A549 (cell line): ENCODE measurements at regions not wholly inside any gene's neighbourhood (a gene's known extent, or its start where the extent isn't known, plus 50 kb on each side); places are given as distances from the start of the nearest gene placed in this dataset.

Experiments used
- ATAC-seq, 2 experiments: fragments of 200-7000 bp in 1 of 2; fragments of >200 bp in 1 of 2; cut with Nextera tagmentation in 1 of 2; cut with Tn5 transposase in 1 of 2; 3 replicates each; pipeline versions ENCODE4 v1.8.0 to v1.9.1; 2018 to 2020; ENCODE audit warnings: mild to moderate bottlenecking in 1 of 2, moderate library complexity in 1 of 2
- CTCF ChIA-PET: fragments of 300-600 bp; sonication (Branson Sonifier 250); formaldehyde crosslinking; extraction: SDS; loops from one replicate; lab custom pipeline; 2021; ENCODE audit warnings: antibody characterized with exemption, inconsistent platforms; lab: Yijun Ruan, JAX
- POLR2A ChIA-PET: fragments of 350-600 bp; formaldehyde crosslinking; extraction: SDS; loops from one replicate; lab custom pipeline; 2021; ENCODE audit warnings: antibody characterized with exemption, inconsistent platforms; lab: Yijun Ruan, JAX
- DNase-seq, 2 experiments: peaks; one replicate each; pipeline versions ENCODE4 v3.0.0 to v3.0.0-alpha.2; 2011 to 2016; ENCODE audit warnings: low read depth in 1 of 2, low spot score in 1 of 2
- FAIRE-seq: peaks from 2 replicates; lab custom pipeline; 2011; peaks lifted over from hg19 to GRCh38; lab: Jason Lieb, UNC
- H3K27ac ChIP-seq, 2 experiments: fragments of >200 bp; sonication (Bioruptor Twin); formaldehyde crosslinking; 3 replicates each; pipeline ENCODE4 v1.5.1; 2016 to 2017
- H3K4me1 ChIP-seq: fragments of >200 bp; sonication (Bioruptor Twin); formaldehyde crosslinking; 3 replicates; pipeline ENCODE4 v1.6.1; 2016
- H3K4me2 ChIP-seq: fragments of >200 bp; sonication (Bioruptor Twin); formaldehyde crosslinking; 3 replicates; pipeline ENCODE4 v1.6.1; 2016
- H3K4me3 ChIP-seq: fragments of >200 bp; sonication (Bioruptor Twin); formaldehyde crosslinking; 3 replicates; pipeline ENCODE4 v1.5.1; 2016
- H3K9me3 ChIP-seq: fragments of >200 bp; sonication (Bioruptor Twin); formaldehyde crosslinking; 3 replicates; pipeline ENCODE4 v1.6.1; 2016
- CBX8 ChIP-seq: fragments of 200-600 bp; sonication (generic); IDR thresholded peaks from 2 replicates; pipeline ENCODE4 v1.6.1; 2016
- CEBPB ChIP-seq, 2 experiments: fragments of >200 bp in 1 of 2; sonication (Bioruptor Twin) in 1 of 2; formaldehyde crosslinking in 1 of 2; IDR thresholded peaks; 2 replicates each; pipeline ENCODE4 v1.6.1; 2012 to 2016
- EHMT2 ChIP-seq: fragments of 200-600 bp; sonication (generic); IDR thresholded peaks from 2 replicates; pipeline ENCODE4 v1.6.1; 2016; ENCODE audit warnings: antibody characterized with exemption, low read depth, mild to moderate bottlenecking, moderate library complexity
- EP300 ChIP-seq, 2 experiments: fragments of >200 bp; sonication (Bioruptor Twin); formaldehyde crosslinking; IDR thresholded peaks; 2 replicates in 1 of 2; 3 replicates in 1 of 2; pipeline ENCODE4 v1.6.1; 2016 to 2017
- FOSL2 ChIP-seq, 2 experiments: fragments of 450-650 bp in 1 of 2; fragments of >200 bp in 1 of 2; sonication (Bioruptor Twin) in 1 of 2; formaldehyde crosslinking; IDR thresholded peaks; 2 replicates each; pipeline versions ENCODE4 v1.5.0 to v1.6.1; 2016 to 2020; ENCODE audit warnings: mild to moderate bottlenecking in 1 of 2, moderate library complexity in 1 of 2
- FOXS1 ChIP-seq: fragments of 250-450 bp; sonication (Bioruptor Pico); IDR thresholded peaks from 2 replicates; pipeline ENCODE4 v1.5.0; 2020; ENCODE audit warnings: mild to moderate bottlenecking, moderate library complexity
- GATA3 ChIP-seq: IDR thresholded peaks from 2 replicates; pipeline ENCODE4 v1.6.1; 2012; ENCODE audit warnings: borderline replicate concordance
- HEYL ChIP-seq: fragments of 250-450 bp; sonication (Bioruptor Pico); IDR thresholded peaks from 2 replicates; pipeline ENCODE4 v1.8.0; 2021; ENCODE audit warnings: mild to moderate bottlenecking, moderate library complexity
- HOXA7 ChIP-seq: fragments of 250-450 bp; sonication (Bioruptor Pico); IDR thresholded peaks from 2 replicates; pipeline ENCODE4 v1.5.0; 2020; ENCODE audit warnings: mild to moderate bottlenecking, moderate library complexity
- KDM1A ChIP-seq: fragments of 200-600 bp; sonication (generic); IDR thresholded peaks from 2 replicates; pipeline ENCODE4 v1.6.1; 2016; ENCODE audit warnings: low read depth, mild to moderate bottlenecking
- MAFK ChIP-seq: fragments of 450-650 bp; IDR thresholded peaks from 2 replicates; pipeline ENCODE4 v1.6.1; 2014; ENCODE audit not compliant: partially characterized antibody
- MAZ ChIP-seq: fragments of 150-350 bp; IDR thresholded peaks from 2 replicates; pipeline ENCODE4 v1.6.1; 2014; ENCODE audit warnings: antibody characterized with exemption, low read depth, low read length, borderline replicate concordance
- NFE2L2 ChIP-seq: fragments of 150-350 bp; conservative IDR thresholded peaks from 2 replicates; pipeline ENCODE4 v1.6.1; 2014; ENCODE audit warnings: low read length
- NPAS2 ChIP-seq: fragments of 250-450 bp; sonication (Bioruptor Pico); IDR thresholded peaks from 2 replicates; pipeline ENCODE4 v1.8.0; 2022; ENCODE audit warnings: mild to moderate bottlenecking, moderate library complexity, borderline replicate concordance
- PHF8 ChIP-seq: fragments of 200-600 bp; sonication (generic); IDR thresholded peaks from 2 replicates; pipeline ENCODE4 v1.6.1; 2016; ENCODE audit warnings: low read depth, mild to moderate bottlenecking, antibody characterized with exemption, moderate library complexity, borderline replicate concordance
- POLR2A ChIP-seq: IDR thresholded peaks from 2 replicates; pipeline ENCODE4 v1.6.1; 2012; ENCODE audit warnings: mild to moderate bottlenecking, low read length
- POLR2AphosphoS2 ChIP-seq: conservative IDR thresholded peaks from 2 replicates; pipeline ENCODE4 v1.6.1; 2012; ENCODE audit warnings: low read length, improper control_type of control experiment, inconsistent platforms
- RAD21 ChIP-seq, 2 experiments: fragments of >200 bp in 1 of 2; sonication (Bioruptor Twin) in 1 of 2; formaldehyde crosslinking in 1 of 2; IDR thresholded peaks in 1 of 2; conservative IDR thresholded peaks in 1 of 2; 2 replicates in 1 of 2; 3 replicates in 1 of 2; pipeline ENCODE4 v1.6.1; 2012 to 2018; ENCODE audit warnings: inconsistent platforms in 1 of 2
- RARB ChIP-seq: fragments of 250-450 bp; sonication (Bioruptor Pico); IDR thresholded peaks from 2 replicates; pipeline ENCODE4 v1.8.0; 2021; ENCODE audit warnings: mild to moderate bottlenecking, moderate library complexity
- RCOR1 ChIP-seq: fragments of 150-350 bp; IDR thresholded peaks from 2 replicates; pipeline ENCODE4 v1.6.1; 2014; ENCODE audit warnings: antibody characterized with exemption, low read length, low read depth
- RNF2 ChIP-seq: fragments of 200-600 bp; sonication (generic); IDR thresholded peaks from 2 replicates; pipeline ENCODE4 v1.6.1; 2016; ENCODE audit warnings: low read depth, mild to moderate bottlenecking, antibody characterized with exemption, moderate library complexity, borderline replicate concordance
- SMC3 ChIP-seq: fragments of >200 bp; sonication (Bioruptor Twin); formaldehyde crosslinking; IDR thresholded peaks from 3 replicates; pipeline ENCODE4 v1.6.1; 2018; ENCODE audit warnings: inconsistent platforms
- SREBF2 ChIP-seq: fragments of 450-650 bp; IDR thresholded peaks from 2 replicates; pipeline ENCODE4 v1.6.1; 2014; ENCODE audit warnings: mild to moderate bottlenecking, moderate library complexity
- TFCP2L1 ChIP-seq: fragments of 250-450 bp; sonication (Bioruptor Pico); IDR thresholded peaks from 2 replicates; pipeline ENCODE4 v1.5.0; 2021; ENCODE audit warnings: mild to moderate bottlenecking
- WGBS: methylation state at CpG from one replicate; pipeline ENCODE4 v1.1.6; 2017; ENCODE audit errors: missing lambda C conversion rate; 5-methylcytosine and 5-hydroxymethylcytosine counted together
- TF ChIP-seq, protein P1 (sequence below): IDR thresholded peaks from 2 replicates; pipeline ENCODE4 v1.6.1; 2012; ENCODE audit warnings: low read depth, borderline replicate concordance
- TF ChIP-seq, protein P2 (sequence below): fragments of 250-450 bp; sonication (Bioruptor Pico); IDR thresholded peaks from 2 replicates; pipeline ENCODE4 v1.5.0; 2020; ENCODE audit warnings: low read depth, mild to moderate bottlenecking, moderate library complexity
- TF ChIP-seq, protein P3 (sequence below): fragments of >200 bp; sonication (Bioruptor Twin); formaldehyde crosslinking; IDR thresholded peaks from 2 replicates; pipeline ENCODE4 v1.6.1; 2016
- TF ChIP-seq, protein P4 (sequence below): IDR thresholded peaks from 2 replicates; pipeline ENCODE4 v1.6.1; 2012
- TF ChIP-seq, protein P5 (sequence below): fragments of 150-350 bp; IDR thresholded peaks from 2 replicates; pipeline ENCODE4 v1.6.1; 2014; ENCODE audit warnings: low read depth, mild to moderate bottlenecking, low read length

DNA sequence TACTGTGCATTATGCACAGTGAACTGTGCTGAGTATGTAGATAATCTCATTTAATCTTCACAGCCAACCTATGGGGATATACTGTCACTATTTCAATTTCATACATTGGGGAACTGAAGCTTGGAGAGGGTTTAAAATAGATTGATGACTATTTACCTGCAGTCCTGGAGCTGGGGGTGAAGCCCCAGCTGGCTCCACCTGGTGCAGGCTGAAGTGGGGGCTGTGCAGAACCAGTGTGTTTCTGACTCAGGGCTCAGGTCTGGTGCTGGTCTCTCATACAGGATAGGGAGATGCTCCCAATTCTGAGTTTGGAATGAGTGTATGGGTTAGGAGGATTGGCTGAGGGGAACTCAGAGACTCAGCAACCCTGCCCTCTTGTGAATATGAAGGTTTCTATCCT is 176.1 kb upstream of the CEP162 start:
- CTCF ChIA-PET, result no interaction called here
- Histone ChIP-seq H3K4me1 (no peaks in the 10 kb centered on the region), H3K9me3 (no peaks in the 10 kb centered on the region), H3K4me2 (no peak overlapping the region), H3K4me3 (no peak overlapping the region), H3K27ac (no peak overlapping the region)
- no peak for ATAC-seq
- no peak for DNase-seq
- TF ChIP-seq, protein P1, sequence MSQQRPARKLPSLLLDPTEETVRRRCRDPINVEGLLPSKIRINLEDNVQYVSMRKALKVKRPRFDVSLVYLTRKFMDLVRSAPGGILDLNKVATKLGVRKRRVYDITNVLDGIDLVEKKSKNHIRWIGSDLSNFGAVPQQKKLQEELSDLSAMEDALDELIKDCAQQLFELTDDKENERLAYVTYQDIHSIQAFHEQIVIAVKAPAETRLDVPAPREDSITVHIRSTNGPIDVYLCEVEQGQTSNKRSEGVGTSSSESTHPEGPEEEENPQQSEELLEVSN, result no peak
- TF ChIP-seq POLR2A (no peak), RNF2 (no peak), CBX8 (no peak), HEYL (CRISPR knock-in tag) (no peak), CEBPB (IDR thresholded peaks at IDR 0.05) (no peak), PHF8 (no peak), MAFK (no peak), NFE2L2 (no peak), POLR2AphosphoS2 (no peak), SREBF2 (no peak), GATA3 (no peak)
- POLR2A ChIA-PET, result no interaction called here
- FAIRE-seq, result no peak

DNA sequence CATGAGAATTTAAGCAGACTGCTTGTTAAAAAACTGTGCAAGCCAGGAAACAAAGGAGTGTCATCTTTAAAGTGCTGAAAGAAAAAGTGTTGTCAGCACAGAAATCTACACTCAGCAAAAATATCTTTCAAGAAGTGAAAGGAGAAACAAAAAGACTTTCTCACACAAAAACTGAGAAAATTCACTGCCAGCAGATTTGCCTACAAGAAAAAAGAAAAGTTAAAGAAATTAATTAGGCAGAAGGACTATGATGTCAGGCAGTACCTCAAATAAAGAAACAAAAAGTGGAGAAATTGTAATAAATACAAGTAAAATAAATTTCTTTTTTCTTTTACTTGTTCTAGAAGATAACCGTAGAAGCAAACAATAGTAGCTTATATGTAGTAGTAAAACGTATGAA is 171.6 kb upstream of the CEP162 start:
- FAIRE-seq, result no peak
- H3K9me3 ChIP-seq, result no peaks in the 10 kb centered on the region

DNA sequence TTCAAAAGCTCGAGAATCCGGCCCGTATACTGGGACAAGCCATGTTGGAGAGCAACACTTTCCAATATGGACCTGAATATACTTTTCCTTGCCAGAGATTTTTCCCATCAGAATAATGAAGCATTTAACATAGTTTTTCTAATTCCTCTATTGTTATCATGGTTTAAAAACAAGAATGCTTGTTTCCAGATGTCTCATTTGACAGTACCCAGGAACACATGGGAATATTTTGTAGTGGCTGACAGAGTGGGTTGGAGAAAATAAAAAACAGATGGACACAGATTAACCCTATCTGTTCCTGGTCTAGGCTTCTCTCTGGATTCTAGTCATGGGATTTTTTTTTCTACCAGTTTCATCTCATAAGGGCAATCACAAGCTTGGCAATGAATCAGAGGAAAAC is 164.8 kb upstream of the CEP162 start:
- Histone ChIP-seq H3K4me3 (no peak overlapping the region), H3K4me2 (no peak overlapping the region), H3K4me1 (no peaks in the 10 kb centered on the region), H3K27ac (no peak overlapping the region), H3K9me3 (no peaks in the 10 kb centered on the region)
- POLR2A ChIA-PET, result no interaction called here
- no peak for TF ChIP-seq CBX8
- ATAC-seq (no peak), DNase-seq (no peak), FAIRE-seq (no peak)
- WGBS, result 65% methylated on average over 3 of the region's 3 CpGs
- CTCF ChIA-PET, result no interaction called here

More for the DNA sequence above, 171.6 kb upstream of the CEP162 start:
- no peaks in the 10 kb centered on the region for H3K4me1 ChIP-seq
- CTCF ChIA-PET, result no interaction called here
- no peak overlapping the region for H3K27ac ChIP-seq
- no peak overlapping the region for H3K4me2 ChIP-seq
- WGBS, result 78% methylated on average over 2 of the region's 2 CpGs
- DNase-seq (no peak), ATAC-seq (no peak)
- no peak overlapping the region for H3K4me3 ChIP-seq
- POLR2A ChIA-PET, result no interaction called here
- TF ChIP-seq, protein P2, sequence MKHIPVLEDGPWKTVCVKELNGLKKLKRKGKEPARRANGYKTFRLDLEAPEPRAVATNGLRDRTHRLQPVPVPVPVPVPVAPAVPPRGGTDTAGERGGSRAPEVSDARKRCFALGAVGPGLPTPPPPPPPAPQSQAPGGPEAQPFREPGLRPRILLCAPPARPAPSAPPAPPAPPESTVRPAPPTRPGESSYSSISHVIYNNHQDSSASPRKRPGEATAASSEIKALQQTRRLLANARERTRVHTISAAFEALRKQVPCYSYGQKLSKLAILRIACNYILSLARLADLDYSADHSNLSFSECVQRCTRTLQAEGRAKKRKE (CRISPR knock-in tag), result no peak
- no peak for TF ChIP-seq KDM1A
- no peak for TF ChIP-seq EHMT2
- no peak for TF ChIP-seq HOXA7 (CRISPR knock-in tag)
- TF ChIP-seq RARB (CRISPR knock-in tag), result no peak
- TF ChIP-seq, protein P3, sequence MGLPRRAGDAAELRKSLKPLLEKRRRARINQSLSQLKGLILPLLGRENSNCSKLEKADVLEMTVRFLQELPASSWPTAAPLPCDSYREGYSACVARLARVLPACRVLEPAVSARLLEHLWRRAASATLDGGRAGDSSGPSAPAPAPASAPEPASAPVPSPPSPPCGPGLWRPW, result no peak
- TF ChIP-seq SMC3, result no peak
- TF ChIP-seq, protein P4, sequence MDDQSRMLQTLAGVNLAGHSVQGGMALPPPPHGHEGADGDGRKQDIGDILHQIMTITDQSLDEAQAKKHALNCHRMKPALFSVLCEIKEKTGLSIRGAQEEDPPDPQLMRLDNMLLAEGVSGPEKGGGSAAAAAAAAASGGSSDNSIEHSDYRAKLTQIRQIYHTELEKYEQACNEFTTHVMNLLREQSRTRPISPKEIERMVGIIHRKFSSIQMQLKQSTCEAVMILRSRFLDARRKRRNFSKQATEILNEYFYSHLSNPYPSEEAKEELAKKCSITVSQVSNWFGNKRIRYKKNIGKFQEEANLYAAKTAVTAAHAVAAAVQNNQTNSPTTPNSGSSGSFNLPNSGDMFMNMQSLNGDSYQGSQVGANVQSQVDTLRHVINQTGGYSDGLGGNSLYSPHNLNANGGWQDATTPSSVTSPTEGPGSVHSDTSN, result no peak
- TF ChIP-seq HEYL (CRISPR knock-in tag), result no peak

DNA sequence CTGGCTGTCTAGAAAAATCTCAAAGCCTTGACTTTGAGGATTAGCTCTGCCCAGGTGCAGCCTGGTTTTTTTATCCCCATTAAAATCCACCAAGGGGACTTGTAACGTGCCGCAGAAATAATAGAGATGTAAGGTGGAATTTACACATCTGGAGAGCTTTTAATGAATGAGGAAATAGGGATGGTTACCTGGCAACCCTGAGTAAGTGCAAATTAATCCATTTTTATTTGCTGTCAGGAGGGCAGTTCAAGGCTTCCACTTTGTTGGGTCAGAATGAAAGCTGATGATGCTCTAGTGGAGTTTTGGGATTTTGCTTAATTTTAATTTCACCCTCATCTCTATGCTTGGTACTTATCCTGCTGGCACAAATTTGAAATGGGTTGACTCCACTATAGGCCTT is 163.4 kb upstream of the CEP162 start:
- ChIA-PET CTCF (no interaction called here), POLR2A (no interaction called here)
- no peak overlapping the region for H3K4me3 ChIP-seq
- no peaks in the 10 kb centered on the region for H3K9me3 ChIP-seq
- no peaks in the 10 kb centered on the region for H3K4me1 ChIP-seq
- TF ChIP-seq FOXS1 (no peak), FOSL2 (IDR thresholded peaks at IDR 0.05) (no peak), FOSL2 (CRISPR knock-in tag; IDR thresholded peaks at IDR 0.05) (no peak), TFCP2L1 (CRISPR knock-in tag) (no peak), RARB (CRISPR knock-in tag) (no peak), MAZ (no peak), EP300 (IDR thresholded peaks at IDR 0.05) (no peak), RCOR1 (no peak), NPAS2 (CRISPR knock-in tag) (no peak), RAD21 (conservative IDR thresholded peaks at IDR 0.05 in 1 of 2, IDR thresholded peaks at IDR 0.05 in 1 of 2) (no peak)
- TF ChIP-seq, protein P1, result no peak
- TF ChIP-seq, protein P5, sequence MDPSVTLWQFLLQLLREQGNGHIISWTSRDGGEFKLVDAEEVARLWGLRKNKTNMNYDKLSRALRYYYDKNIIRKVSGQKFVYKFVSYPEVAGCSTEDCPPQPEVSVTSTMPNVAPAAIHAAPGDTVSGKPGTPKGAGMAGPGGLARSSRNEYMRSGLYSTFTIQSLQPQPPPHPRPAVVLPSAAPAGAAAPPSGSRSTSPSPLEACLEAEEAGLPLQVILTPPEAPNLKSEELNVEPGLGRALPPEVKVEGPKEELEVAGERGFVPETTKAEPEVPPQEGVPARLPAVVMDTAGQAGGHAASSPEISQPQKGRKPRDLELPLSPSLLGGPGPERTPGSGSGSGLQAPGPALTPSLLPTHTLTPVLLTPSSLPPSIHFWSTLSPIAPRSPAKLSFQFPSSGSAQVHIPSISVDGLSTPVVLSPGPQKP, result no peak
- ATAC-seq, result no peak
- no peak overlapping the region for H3K27ac ChIP-seq
- no peak overlapping the region for H3K4me2 ChIP-seq
- no peak for DNase-seq
- no peak for FAIRE-seq
- 83% methylated on average over 2 of the region's 2 CpGs for WGBS
